HG02852 (cell line): ENCODE measurements at regions not wholly inside any gene's neighbourhood (a gene's known extent, or its start where the extent isn't known, plus 50 kb on each side); places are given as distances from the start of the nearest gene placed in this dataset.
A peak's percentile ranks its signal among the peaks of the same experiment; 100 is the strongest.
"Not testable (repeated sequence)": the region's sequence is repeated elsewhere in the genome, so short reads cannot be mapped to it uniquely, and the experiment has no call there.

Experiments
- ATAC-seq: cut with Tn5 transposase; IDR thresholded peaks from one replicate; pipeline ENCODE4 v1.9.1; 2021; ENCODE audit warnings: mild to moderate bottlenecking, moderate library complexity; ENCODE audit not compliant: unreplicated experiment

DNA sequence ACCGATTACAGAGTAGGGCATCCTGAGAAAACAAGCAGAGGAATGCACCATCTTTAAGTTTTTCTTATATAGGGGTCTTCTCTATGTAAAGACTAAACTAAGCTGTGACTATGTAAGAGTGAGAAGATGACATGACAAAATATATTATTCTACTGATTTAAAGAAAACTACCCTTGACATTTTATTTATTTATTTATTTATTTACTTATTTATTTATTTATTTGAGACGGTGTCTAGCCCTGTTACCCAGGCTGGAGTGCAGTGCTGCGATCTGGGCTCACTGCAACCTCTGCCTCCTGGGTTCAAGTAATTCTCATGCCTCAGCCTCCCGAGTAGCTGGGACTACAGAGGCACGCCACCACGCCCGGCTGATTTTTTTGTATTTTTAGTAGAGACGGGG is 320.4 kb upstream of the SASH1 start:
- ATAC-seq = not testable (repeated sequence)

DNA sequence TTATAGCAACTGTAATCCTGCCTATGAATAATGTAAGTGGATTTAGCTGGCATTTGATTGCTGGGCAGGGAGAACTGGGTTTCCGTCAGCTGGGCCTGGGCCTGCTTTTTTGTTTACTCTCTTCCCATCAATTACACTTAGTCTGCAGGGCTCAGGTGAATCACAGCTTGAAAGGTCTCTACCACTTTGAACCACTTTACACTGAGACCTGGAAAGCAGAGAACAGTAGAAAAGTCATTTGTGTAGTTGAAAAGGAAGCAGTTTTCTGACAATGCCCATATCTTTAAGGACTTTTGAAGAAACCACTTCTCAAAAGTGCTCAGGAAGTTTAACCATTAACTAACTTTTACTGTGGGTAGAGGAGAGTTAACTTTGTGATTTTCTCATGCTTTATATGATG is 315.4 kb upstream of the SASH1 start:
- ATAC-seq = no peak

DNA sequence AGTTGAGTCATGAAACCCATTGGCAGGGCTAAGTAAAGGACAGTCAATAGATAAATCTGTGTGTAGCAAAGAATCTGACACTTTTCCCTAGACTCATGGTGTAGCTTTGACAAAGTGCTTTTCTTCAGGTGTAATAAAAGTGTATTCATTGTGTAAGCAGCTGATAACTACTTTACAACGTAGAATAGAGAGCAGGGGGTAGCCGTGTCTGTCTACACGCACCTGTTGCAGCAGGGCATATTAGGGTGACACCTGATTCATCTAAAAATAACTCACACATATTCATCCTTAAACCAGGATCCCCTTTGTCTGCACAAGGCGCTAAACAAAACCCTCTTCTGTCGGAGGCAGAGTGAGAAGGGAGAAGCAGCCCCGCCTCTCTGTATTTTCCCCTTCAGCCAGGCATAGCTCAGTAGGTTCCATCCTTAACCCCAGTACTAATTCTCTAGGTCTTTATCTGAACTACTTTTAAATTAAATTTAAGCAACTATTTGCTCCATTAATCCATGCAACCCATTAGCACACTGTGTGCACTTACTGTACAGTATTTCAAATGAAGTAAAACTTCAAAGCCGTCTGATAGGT is 306.7 kb upstream of the SASH1 start:
- no peak for ATAC-seq

DNA sequence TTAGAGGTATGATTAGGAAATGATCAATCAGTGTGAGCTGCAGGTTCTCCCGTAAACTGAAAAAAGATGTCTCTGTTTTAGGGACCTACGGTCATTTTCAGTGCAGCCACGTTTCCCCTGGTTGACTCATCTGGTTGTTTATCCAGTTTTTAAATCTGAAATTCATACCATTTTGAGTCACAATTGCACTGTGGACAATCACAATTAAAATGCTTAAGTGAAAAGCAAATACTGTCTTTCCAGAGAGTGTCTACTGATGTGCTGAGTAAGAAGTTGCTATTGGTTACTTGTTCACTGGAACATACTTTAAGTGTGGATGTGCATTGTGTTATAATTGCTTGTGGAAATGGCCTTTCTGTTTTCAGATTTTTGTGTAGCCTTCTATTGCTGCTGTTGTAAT is 305.1 kb upstream of the SASH1 start:
- no peak for ATAC-seq

DNA sequence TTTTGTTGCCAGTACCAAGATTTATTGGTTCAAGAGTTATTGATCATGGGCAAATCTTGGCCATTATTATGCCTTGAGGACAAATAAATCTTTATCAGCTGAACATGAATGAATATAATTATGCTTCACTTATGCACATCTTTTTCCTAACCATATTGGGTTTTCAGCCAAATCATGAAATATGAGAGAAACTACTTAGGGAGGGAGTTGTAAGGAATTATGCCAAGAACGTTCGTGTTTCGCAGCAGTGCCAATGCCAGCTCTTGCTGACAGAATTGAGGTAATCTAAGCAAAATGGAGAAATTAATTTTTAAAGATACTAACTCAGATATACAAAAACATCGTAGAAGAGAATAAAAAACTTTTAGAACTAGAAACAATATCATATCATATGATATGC is 301.1 kb upstream of the SASH1 start:
- ATAC-seq = no peak

DNA sequence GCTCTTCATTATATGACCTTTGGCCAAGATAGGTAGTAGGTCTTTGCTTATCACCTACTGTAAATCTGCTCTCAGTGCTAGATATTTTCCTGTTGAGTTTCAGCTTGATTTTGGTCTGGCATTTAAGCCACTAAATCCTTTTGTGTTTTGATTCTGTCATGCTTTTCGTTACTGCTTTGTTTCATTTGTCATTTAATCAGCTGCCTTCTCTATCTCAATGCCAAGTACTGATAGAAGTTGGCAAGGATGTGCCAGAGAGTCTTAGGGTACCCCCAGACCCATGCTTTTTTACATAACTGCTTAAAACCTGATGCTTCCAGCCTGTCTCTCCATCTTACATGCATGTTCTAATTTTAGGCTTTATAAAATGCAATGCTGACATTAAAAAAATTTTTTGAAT is 300.1 kb upstream of the SASH1 start:
- no peak for ATAC-seq

DNA sequence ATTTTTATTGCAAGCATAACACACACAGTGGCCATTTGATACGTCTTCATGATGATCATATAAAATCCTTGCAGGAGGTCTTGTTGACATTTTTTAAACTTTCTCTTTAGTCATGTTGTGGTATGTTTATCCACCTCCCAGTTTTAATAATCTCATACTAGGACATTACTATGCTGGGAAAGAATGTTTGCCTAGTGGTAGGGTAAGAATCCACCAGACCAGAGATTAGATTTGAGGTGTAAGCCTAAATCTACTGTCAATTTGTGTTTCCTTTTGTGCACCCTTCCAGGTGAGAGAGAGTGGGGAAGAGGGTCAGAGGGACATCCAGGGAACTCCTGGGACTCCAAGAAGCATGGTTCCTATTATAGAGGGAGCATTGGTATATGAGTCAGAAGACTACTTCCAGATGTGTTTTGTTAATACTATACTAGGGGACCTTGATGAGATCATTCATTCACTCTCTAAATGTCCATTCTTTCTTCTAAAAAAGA is 298.3 kb upstream of the SASH1 start:
- no peak for ATAC-seq

DNA sequence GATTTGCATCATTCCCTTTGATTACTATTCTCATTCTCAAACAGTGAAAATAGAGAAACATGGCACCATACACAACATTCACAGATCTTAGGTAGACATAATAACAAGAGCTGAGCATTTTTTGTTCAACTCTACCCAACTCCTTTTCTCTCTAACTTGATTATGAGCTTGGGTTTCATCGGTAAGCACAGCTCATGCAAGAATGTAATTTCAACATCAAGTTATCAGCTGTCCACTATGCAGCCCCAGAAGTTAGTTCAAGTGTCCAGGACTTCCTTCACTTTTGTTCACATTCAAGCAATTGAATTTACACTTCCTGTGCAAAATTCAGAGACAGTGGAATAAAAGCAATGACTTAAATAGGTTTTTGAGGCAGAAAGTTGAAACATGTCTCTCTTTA is 297.7 kb upstream of the SASH1 start:
- no peak for ATAC-seq

DNA sequence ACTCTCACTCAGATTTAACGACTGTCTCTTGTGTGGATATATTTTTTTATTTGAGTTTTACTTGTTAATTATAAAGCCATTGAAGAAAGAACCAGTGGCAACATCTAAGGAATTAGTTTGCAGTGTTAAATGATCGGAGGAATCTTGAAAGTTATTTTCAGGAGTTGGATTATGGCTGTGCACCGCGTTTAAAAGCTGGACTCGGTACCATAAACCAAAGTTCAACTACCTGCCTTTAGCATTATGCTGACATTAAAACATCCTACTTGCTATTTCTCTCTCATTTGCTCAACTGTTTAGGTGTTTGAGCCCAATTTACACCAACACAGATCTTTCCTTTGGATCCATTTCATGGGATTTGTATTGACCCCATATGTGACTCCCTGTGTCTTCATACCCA is 289.4 kb upstream of the SASH1 start:
- ATAC-seq = no peak

DNA sequence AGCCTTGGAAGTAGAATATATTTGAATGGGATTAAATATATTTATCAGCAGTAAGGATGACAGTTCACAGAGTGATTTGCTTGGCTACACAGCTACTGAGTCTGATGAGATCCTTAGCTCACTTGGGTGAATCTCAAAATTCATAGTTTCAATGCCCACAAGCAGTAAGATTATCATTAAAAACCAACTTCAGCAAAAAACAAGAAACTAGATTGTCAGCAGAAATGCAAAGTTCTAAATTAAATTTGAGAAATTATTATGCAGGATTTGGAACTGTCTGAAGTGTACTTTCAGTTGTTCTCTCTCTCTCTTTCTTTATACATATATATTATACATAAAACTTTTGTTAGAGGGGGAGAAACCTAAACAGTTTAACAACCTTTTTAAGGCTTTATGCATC is 288.8 kb upstream of the SASH1 start:
- ATAC-seq = no peak

DNA sequence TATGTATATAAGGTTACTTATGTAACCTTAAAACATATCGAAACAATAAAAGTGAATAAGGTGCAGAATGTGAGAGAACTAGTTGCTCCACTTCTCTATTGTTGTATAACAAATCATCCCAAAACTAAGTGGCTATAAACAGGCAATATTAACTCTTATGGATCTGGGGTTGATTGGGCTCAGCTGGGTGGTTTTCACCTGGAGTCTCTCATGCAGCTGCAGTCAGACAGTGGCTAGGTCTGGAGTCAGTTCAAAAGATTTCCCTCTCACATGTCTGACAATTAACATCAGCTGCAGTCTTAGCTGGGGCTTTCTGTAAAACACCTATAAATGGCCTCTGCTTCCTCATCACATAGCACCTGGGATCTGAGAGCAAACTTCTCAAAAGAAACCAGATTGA is 288.4 kb upstream of the SASH1 start:
- ATAC-seq = no peak

DNA sequence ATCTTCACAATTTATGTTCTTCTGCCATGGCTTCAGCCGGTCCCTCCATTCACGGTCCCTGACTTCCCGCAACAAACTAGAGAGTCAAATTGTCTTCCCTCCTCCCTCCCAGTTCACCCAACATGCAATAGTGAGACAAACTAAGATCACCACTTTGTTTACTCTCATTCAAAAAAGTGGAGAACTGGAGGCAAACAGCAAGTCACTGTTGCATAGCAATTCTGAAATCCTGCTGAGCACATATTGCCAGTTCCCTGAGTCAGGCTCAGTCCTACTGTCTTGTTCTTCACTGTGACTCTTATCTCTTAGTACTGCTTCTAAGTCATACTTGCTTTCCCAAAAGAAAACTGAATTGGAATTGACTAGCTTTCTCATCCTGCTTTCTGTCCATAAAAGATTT is 287.2 kb upstream of the SASH1 start:
- ATAC-seq = no peak

DNA sequence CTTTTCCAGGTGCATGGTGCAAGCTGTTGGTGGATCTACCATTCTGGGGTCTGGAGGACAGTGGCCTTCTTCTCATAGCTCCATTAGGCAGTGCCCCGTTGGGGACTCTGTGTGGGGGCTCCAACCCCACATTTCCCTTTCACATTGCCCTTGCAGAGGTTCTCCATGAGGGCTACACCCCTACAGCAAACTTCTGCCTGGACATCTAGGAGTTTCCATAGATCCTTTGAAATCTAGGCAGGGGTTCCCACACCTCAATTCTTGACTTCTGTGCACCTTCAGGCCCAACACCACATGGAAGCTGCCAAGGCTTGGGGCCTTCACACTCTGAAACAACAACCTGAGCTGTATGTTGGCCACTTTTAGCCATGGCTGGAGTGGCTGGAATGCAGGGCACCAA is 282.8 kb upstream of the SASH1 start:
- ATAC-seq = no peak

DNA sequence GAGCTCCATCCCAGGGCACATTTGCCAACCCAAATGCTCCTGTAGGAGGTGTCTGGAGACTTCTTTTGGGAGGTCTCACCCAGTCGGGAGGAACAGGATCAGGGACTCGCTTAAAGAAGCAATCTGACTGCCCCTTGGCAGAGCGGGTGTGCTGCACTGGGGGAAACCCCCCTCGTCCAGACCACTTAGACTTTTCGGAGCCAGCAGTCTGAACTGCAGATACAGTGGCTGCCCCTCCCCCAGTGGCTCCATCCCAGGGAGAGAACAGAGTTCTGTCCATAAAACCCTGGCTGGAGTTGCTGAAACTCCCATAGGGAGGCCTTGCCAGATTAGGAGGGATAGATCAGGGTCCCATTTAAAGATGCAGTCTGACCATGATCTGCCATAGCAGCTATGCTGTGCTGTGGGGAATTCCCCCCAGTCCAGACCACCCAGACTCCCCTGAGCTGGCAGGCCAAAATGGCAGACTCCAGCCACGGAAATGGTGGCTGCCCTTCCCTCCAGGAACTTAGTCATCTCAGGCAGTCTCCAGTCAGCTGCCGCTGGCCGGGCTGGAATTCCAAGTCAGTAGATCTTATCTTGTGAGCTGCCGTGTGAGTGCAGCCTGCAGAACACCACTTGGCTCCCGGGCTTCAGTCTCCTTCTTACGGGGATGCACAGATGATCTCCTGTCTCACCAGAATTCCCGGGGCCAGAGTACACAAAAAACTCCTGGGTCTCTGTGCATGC is 278.1 kb upstream of the SASH1 start:
- ATAC-seq = no peak

DNA sequence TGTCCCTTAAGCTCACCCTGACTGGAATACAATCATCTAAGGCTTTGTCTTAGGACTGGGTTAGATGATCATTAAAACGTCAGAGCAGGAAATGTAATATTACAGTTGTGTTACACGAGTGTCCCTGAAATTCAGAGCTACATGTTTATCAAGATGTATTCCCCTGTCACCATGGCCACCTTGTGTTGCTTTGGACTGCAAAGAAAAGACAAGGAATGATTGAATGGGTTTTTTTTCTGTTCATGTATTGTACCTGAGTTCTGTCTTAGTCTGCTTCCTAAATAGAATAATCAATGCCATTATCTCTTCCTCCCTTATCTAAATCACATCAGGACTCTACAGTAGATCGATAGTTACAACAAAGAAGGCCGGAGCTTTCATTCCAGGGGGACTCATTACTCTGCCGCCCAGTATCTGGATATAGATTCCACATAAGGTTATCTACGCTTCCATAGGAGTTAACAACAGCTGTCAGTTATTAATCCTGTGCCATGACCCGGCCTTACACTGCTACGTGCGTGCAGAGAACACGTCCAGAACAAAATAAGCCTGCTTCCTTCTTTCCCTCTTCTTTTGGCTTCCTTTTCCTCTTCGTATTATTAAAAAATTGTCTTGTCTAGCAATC is 274.1 kb upstream of the SASH1 start:
- no peak for ATAC-seq

DNA sequence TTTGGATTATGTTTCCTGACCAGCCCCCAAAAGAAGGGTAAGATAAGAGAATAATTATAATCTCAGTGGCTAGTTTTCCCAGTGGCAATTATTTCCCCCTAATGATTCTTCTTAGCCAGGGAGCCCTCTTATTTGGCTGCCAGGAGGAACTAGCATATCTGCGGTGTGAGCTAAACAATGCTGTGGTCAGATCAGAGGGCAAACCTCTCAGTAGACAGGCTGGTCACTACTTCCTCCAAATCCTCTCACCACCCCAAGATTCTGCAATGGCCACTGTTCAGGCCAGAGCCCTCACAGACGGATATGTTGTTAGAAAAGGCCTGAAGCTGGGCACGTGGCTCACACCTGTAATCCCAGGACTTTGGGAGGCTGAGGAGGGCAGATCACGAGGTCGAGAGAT is 273.4 kb upstream of the SASH1 start:
- no peak for ATAC-seq

DNA sequence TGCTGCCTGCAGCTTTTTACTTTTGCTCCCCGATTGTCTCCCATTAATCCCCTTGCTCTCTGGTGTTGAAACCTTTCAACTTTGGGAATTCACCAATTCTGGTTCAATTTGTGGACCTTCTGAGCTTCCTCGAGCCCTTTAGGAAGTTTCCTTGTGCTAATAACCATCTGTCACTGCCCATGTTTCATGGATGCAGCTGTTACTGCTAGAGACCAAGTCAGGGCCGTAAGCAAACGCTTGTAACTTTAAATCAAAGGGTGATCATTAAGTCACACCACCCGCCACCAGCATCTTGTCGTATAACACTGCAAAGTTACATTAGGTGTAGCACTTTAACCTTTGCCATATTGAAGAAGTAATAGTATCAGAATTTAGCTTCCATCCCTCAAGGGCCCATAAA is 268.3 kb upstream of the SASH1 start:
- no peak for ATAC-seq

DNA sequence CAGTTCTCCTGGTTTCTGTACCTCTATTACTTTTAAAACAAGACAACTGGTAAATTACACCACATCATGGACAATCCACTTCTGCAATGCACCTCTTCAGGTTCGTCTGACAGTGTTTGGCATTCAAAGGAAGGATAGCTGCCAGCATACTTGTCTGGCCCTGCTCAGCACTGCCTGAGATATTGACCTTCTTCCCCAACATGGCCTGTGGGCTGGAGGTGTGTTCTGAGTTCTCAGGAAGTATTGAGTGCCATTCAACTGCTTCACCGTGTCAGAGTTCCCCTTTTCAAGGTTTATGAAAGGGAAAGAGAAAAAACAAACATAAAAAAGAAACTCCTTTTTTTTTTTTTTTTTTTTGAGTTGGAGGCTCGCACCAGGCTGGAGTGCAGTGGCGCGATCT is 267.9 kb upstream of the SASH1 start:
- peak; percentile 50 for ATAC-seq

DNA sequence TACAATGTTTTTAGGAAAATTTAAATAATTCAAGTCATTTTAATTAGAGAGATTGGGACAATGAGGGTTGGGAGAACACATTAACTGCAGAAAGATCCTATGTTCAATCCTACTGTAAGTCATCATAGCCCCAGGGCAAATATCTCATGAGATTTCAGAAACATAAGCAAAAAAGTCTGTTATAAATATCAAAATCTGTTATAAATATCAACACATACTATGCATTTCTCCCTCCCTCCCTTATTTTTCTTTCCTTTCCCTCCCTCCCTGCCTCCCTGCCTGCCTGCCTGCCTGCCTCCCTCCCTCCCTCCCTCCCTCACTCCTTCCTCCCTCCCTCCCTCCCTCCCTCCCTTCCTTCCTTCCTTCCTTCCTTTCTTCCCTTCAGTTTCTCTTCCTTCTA is 267.3 kb upstream of the SASH1 start:
- no peak for ATAC-seq

DNA sequence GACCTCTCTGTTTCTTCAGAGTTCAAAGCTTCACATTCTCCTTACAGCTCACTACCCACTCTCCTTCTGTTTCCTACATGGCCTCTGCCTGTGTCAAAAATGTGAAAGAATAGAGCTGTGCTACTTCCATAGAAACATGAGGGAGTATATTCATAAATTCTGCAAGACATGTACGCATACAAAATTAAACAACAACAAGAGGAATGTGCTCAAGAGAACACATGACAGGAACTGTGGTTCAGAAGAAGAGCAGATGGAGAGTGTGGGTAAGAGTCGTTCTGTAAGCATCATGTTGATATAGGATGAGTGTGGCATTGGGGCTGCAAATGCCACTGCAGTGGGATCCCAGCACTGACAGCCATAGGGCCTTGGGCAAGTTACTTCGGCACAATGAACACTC is 266.6 kb upstream of the SASH1 start:
- no peak for ATAC-seq

DNA sequence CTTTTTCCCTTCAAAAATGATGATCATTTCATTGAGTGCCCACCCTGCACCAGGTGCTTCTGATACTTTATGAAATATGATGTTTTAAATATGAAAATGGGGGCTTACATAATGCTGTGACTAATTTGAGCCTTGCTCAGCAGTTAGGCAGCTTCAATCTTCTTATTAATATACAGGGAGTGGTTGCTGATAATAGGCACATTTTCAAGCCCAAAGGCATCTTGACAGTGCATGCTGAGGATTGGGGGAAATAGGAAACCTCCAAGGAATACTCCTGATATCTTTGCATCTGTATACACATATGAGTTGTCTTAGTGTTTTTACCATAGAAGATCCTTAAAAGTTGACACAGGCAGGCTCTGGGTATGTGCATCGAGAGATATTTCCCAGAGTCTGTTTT is 262.3 kb upstream of the SASH1 start:
- ATAC-seq = no peak

DNA sequence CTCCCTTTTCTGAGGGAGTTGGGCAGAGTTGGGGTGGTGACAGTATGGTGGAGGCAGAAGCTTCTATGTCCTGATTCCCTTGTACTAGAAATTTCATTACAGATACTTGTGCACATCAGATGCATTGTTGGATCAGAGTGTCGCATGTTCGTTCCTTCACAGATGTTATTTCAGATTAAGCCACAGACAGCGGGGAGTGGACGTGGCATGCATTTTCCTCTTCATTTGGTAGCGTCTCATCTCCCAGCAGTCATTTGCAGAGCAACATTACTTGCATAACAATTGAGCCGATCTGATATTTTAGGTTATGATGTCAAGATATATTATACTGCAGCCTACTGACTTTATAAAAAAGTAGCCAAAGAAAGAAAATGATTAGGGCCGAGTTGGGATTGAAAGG is 261.6 kb upstream of the SASH1 start:
- no peak for ATAC-seq
